K562 (cell line): ENCODE measurements at regions not wholly inside any gene's neighbourhood (a gene's known extent, or its start where the extent isn't known, plus 50 kb on each side); places are given as distances from the start of the nearest gene placed in this dataset.

Source experiments
- CTCF ChIP-seq, 3 experiments: IDR thresholded peaks in 2 of 3; conservative IDR thresholded peaks in 1 of 3; 2 replicates each; pipeline ENCODE4 v1.5.1; 2011 to 2012; ENCODE audit warnings: low read length in 3 of 3, mild to moderate bottlenecking in 3 of 3, control low read depth in 2 of 3, improper control_type of control experiment in 1 of 3, inconsistent platforms in 1 of 3, low read depth in 1 of 3, mixed read lengths in 1 of 3, moderate library complexity in 1 of 3; ENCODE audit not compliant: insufficient read depth in 2 of 3
- GTF2F1 ChIP-seq: IDR thresholded peaks from 2 replicates; pipeline ENCODE4 v1.6.1; 2011; ENCODE audit warnings: low read depth, low read length, improper control_type of control experiment
- RNF2 ChIP-seq: sonication (generic); IDR thresholded peaks from 2 replicates; pipeline ENCODE4 v1.6.1; 2016
- TBP ChIP-seq: optimal IDR thresholded peaks from 2 replicates; pipeline ENCODE3; 2011; ENCODE audit warnings: low read depth, low read length, improper control_type of control experiment

GRCh38 chr12:125220404-125221273 is 155.4 kb downstream of the AACS start:
- no peak for TF ChIP-seq TBP
- TF ChIP-seq GTF2F1, result no peak
- TF ChIP-seq CTCF (IDR thresholded peaks at IDR 0.05 in 2 of 3, conservative IDR thresholded peaks at IDR 0.05 in 1 of 3; ENCODE audit: insufficient read depth in 2 of 3, low read depth in 1 of 3, low read length in 3 of 3), result no peak
- no peak for TF ChIP-seq RNF2
